ENCODE measurements at regions not wholly inside any gene's neighbourhood (a gene's known extent, or its start where the extent isn't known, plus 50 kb on each side); places are given as distances from the start of the nearest gene placed in this dataset.

DNA sequence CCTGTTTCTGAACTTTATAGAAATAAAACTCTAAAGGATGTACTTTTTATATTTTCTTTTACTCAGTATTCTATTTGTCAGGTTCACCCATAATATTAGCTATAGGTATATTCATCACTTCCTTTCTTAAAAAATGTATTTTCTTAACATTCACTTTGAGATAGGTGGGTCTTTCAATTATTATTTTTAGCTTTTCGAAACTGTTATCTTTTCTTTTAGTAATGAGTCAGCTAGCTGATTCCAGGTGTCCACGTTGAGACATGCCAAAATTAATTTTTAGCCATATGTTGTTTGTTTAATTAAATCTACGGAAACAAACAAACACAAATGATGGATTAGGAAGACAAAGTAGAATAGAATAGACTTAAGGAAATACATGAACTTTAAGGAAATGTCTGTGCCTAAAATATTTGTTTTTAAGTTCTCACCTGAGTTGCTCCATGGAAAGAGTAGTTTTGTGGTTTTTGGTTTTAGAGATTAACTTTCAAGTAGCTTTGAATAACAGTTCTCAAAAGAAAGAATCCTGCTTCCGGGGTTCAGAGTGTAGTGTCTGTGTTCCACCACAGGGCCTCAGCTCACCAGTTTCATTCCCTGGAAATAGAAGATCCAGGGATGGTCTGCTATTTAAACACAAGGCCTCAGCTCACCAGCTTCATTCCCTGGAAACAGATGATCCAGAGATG lies 435.0 kb downstream of the HAO1 start:
- TF ChIP-seq ZNF169 (tag by site-specific recombination; IDR thresholded peaks at IDR 0.05) (no peak), ZNF311 (tag by site-specific recombination; IDR thresholded peaks at IDR 0.05; ENCODE audit: borderline replicate concordance) (no peak), ZNF366 (tag by site-specific recombination; conservative IDR thresholded peaks at IDR 0.05) (no peak), ZNF501 (tag by site-specific recombination; IDR thresholded peaks at IDR 0.05) (no peak), ZNF19 (tag by site-specific recombination; IDR thresholded peaks at IDR 0.05; ENCODE audit: low read depth) (no peak), ZNF292 (tag by site-specific recombination; IDR thresholded peaks at IDR 0.05; ENCODE audit: borderline replicate concordance, low read depth) (no peak)
- TF ChIP-seq, protein P1, sequence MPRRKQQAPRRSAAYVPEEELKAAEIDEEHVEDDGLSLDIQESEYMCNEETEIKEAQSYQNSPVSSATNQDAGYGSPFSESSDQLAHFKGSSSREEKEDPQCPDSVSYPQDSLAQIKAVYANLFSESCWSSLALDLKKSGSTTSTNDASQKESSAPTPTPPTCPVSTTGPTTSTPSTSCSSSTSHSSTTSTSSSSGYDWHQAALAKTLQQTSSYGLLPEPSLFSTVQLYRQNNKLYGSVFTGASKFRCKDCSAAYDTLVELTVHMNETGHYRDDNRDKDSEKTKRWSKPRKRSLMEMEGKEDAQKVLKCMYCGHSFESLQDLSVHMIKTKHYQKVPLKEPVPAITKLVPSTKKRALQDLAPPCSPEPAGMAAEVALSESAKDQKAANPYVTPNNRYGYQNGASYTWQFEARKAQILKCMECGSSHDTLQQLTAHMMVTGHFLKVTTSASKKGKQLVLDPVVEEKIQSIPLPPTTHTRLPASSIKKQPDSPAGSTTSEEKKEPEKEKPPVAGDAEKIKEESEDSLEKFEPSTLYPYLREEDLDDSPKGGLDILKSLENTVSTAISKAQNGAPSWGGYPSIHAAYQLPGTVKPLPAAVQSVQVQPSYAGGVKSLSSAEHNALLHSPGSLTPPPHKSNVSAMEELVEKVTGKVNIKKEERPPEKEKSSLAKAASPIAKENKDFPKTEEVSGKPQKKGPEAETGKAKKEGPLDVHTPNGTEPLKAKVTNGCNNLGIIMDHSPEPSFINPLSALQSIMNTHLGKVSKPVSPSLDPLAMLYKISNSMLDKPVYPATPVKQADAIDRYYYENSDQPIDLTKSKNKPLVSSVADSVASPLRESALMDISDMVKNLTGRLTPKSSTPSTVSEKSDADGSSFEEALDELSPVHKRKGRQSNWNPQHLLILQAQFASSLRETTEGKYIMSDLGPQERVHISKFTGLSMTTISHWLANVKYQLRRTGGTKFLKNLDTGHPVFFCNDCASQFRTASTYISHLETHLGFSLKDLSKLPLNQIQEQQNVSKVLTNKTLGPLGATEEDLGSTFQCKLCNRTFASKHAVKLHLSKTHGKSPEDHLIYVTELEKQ (tag by site-specific recombination; IDR thresholded peaks at IDR 0.05; ENCODE audit: borderline replicate concordance): no peak
- TF ChIP-seq, protein P2, sequence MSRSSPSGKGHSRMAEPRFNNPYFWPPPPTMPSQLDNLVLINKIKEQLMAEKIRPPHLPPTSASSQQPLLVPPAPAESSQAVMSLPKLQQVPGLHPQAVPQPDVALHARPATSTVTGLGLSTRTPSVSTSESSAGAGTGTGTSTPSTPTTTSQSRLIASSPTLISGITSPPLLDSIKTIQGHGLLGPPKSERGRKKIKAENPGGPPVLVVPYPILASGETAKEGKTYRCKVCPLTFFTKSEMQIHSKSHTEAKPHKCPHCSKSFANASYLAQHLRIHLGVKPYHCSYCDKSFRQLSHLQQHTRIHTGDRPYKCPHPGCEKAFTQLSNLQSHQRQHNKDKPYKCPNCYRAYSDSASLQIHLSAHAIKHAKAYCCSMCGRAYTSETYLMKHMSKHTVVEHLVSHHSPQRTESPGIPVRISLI (tag by site-specific recombination; IDR thresholded peaks at IDR 0.05): no peak
- TF ChIP-seq, protein P3, sequence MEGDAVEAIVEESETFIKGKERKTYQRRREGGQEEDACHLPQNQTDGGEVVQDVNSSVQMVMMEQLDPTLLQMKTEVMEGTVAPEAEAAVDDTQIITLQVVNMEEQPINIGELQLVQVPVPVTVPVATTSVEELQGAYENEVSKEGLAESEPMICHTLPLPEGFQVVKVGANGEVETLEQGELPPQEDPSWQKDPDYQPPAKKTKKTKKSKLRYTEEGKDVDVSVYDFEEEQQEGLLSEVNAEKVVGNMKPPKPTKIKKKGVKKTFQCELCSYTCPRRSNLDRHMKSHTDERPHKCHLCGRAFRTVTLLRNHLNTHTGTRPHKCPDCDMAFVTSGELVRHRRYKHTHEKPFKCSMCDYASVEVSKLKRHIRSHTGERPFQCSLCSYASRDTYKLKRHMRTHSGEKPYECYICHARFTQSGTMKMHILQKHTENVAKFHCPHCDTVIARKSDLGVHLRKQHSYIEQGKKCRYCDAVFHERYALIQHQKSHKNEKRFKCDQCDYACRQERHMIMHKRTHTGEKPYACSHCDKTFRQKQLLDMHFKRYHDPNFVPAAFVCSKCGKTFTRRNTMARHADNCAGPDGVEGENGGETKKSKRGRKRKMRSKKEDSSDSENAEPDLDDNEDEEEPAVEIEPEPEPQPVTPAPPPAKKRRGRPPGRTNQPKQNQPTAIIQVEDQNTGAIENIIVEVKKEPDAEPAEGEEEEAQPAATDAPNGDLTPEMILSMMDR (tag by site-specific recombination; IDR thresholded peaks at IDR 0.05): no peak
- TF ChIP-seq, protein P4, sequence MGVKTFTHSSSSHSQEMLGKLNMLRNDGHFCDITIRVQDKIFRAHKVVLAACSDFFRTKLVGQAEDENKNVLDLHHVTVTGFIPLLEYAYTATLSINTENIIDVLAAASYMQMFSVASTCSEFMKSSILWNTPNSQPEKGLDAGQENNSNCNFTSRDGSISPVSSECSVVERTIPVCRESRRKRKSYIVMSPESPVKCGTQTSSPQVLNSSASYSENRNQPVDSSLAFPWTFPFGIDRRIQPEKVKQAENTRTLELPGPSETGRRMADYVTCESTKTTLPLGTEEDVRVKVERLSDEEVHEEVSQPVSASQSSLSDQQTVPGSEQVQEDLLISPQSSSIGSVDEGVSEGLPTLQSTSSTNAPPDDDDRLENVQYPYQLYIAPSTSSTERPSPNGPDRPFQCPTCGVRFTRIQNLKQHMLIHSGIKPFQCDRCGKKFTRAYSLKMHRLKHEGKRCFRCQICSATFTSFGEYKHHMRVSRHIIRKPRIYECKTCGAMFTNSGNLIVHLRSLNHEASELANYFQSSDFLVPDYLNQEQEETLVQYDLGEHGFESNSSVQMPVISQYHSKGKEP (tag by site-specific recombination; IDR thresholded peaks at IDR 0.05): no peak
- TF ChIP-seq, protein P5, sequence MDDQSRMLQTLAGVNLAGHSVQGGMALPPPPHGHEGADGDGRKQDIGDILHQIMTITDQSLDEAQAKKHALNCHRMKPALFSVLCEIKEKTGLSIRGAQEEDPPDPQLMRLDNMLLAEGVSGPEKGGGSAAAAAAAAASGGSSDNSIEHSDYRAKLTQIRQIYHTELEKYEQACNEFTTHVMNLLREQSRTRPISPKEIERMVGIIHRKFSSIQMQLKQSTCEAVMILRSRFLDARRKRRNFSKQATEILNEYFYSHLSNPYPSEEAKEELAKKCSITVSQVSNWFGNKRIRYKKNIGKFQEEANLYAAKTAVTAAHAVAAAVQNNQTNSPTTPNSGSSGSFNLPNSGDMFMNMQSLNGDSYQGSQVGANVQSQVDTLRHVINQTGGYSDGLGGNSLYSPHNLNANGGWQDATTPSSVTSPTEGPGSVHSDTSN (CRISPR knock-in tag; IDR thresholded peaks at IDR 0.05): no peak
